Calu3 (cell line): ENCODE measurements at regions not wholly inside any gene's neighbourhood (a gene's known extent, or its start where the extent isn't known, plus 50 kb on each side); places are given as distances from the start of the nearest gene placed in this dataset.

Experiments
- BruUV-seq: library from RNA; stranded (reverse); fragments of 400-500 nt; replicated peaks from 2 replicates; lab custom pipeline; 2021; lab: Mats Ljungman, UMichigan
- CTCF ChIA-PET: fragments of 300-600 bp; sonication (Branson Sonifier 250); formaldehyde crosslinking; loops from one replicate; lab custom pipeline; 2022; ENCODE audit warnings: antibody characterized with exemption; lab: Charles Lee
- DNase-seq: peaks from one replicate; pipeline ENCODE4 v3.0.0; 2022
- H3K27ac Mint-ChIP-seq: one replicate; pipeline ENCODE4 v1.8.0; 2022; ENCODE audit warnings: mixed read lengths; ENCODE audit not compliant: unreplicated experiment
- H3K27me3 Mint-ChIP-seq: one replicate; pipeline ENCODE4 v1.8.0; 2022; ENCODE audit warnings: mixed read lengths; ENCODE audit not compliant: unreplicated experiment
- H3K36me3 Mint-ChIP-seq: one replicate; pipeline ENCODE4 v1.8.0; 2022; ENCODE audit warnings: mild to moderate bottlenecking, moderate library complexity, mixed read lengths; ENCODE audit not compliant: insufficient read depth, unreplicated experiment
- H3K4me1 Mint-ChIP-seq: one replicate; pipeline ENCODE4 v1.8.0; 2022; ENCODE audit warnings: mild to moderate bottlenecking, low read depth, mixed read lengths; ENCODE audit not compliant: unreplicated experiment
- H3K4me3 Mint-ChIP-seq: one replicate; pipeline ENCODE4 v1.8.0; 2022; ENCODE audit warnings: mild to moderate bottlenecking, low read depth, moderate library complexity, mixed read lengths; ENCODE audit not compliant: unreplicated experiment
- H3K9me3 Mint-ChIP-seq: one replicate; pipeline ENCODE4 v1.8.0; 2022; ENCODE audit warnings: low read depth, mixed read lengths; ENCODE audit not compliant: unreplicated experiment
- CTCF ChIP-seq: fragments of 200-600 bp; IDR thresholded peaks from one replicate; pipeline ENCODE4 v1.8.0; 2022; ENCODE audit warnings: antibody characterized with exemption; ENCODE audit not compliant: unreplicated experiment
- intact Hi-C: fragments of 100-400 bp; cut with micrococcal nuclease; formaldehyde crosslinking; loops from one replicate; pipeline ENCODE4 v1.10.0; 2022; ENCODE audit not compliant: unreplicated experiment

GRCh38 chr7:149379625-149380024 lies 81.2 kb downstream of the ZNF777 start:
- DNase-seq: no peak
- H3K27me3 Mint-ChIP-seq: peaks cover 31% of the 10 kb centered on the region
- no peaks in the 10 kb centered on the region for H3K4me1 Mint-ChIP-seq
- BruUV-seq: no TSS peak
- H3K9me3 Mint-ChIP-seq: peaks cover 6% of the 10 kb centered on the region
- intact Hi-C loops: no loop called here
- H3K4me3 Mint-ChIP-seq: no peak overlapping the region
- CTCF ChIA-PET: no interaction called here
- H3K36me3 Mint-ChIP-seq: no peaks in the 10 kb centered on the region
- no peak overlapping the region for H3K27ac Mint-ChIP-seq
- TF ChIP-seq CTCF: no peak

- Mint-ChIP-seq H3K27me3 (peaks cover 30% of the 10 kb centered on the region), H3K27ac (no peak overlapping the region), H3K4me1 (no peaks in the 10 kb centered on the region), H3K9me3 (peaks cover 6% of the 10 kb centered on the region), H3K4me3 (no peak overlapping the region), H3K36me3 (no peaks in the 10 kb centered on the region)
- BruUV-seq: no TSS peak
- DNase-seq: no peak
- TF ChIP-seq CTCF: no peak
- CTCF ChIA-PET: no interaction called here
- intact Hi-C loops: no loop called here
These were observed 79.6 kb downstream of the ZNF777 start for GRCh38 chr7:149381245-149381644.
